Central memory CD8-positive, alpha-beta T cell (primary cell): ENCODE measurements at regions not wholly inside any gene's neighbourhood (a gene's known extent, or its start where the extent isn't known, plus 50 kb on each side); places are given as distances from the start of the nearest gene placed in this dataset.
A peak's percentile ranks its signal among the peaks of the same experiment; 100 is the strongest.
"Not testable (repeated sequence)": the region's sequence is repeated elsewhere in the genome, so short reads cannot be mapped to it uniquely, and the experiment has no call there.

Experiments
- ATAC-seq: fragments of 150-1000 bp; cut with Tn5 transposase; replicated peaks from 2 replicates; pipeline ENCODE4 v1.10.0; 2022; ENCODE audit warnings: mild to moderate bottlenecking, moderate FRiP score, moderate number of reproducible peaks; ENCODE audit not compliant: poor library complexity, severe bottlenecking; ENCODE audit errors: extremely low read depth
- DNase-seq, 2 donors: peaks; one replicate each; pipeline ENCODE4 v3.0.0; 2021; ENCODE audit warnings: low spot score in 2 of 2
- H3K27ac Mint-ChIP-seq: one replicate; pipeline ENCODE4 v1.8.0; 2022; ENCODE audit warnings: low read depth, mild to moderate bottlenecking, moderate library complexity, mixed read lengths
- H3K27me3 Mint-ChIP-seq: one replicate; pipeline ENCODE4 v1.8.0; 2022; ENCODE audit warnings: mixed read lengths
- H3K36me3 Mint-ChIP-seq: one replicate; pipeline ENCODE4 v1.8.0; 2022; ENCODE audit warnings: mild to moderate bottlenecking, moderate library complexity, mixed read lengths; ENCODE audit not compliant: insufficient read depth
- H3K4me1 Mint-ChIP-seq: one replicate; pipeline ENCODE4 v1.8.0; 2022; ENCODE audit warnings: mixed read lengths
- H3K4me3 Mint-ChIP-seq: one replicate; pipeline ENCODE4 v1.8.0; 2022; ENCODE audit warnings: mild to moderate bottlenecking, moderate library complexity, mixed read lengths
- H3K9me3 Mint-ChIP-seq: one replicate; pipeline ENCODE4 v1.8.0; 2022; ENCODE audit warnings: mixed read lengths

DNA sequence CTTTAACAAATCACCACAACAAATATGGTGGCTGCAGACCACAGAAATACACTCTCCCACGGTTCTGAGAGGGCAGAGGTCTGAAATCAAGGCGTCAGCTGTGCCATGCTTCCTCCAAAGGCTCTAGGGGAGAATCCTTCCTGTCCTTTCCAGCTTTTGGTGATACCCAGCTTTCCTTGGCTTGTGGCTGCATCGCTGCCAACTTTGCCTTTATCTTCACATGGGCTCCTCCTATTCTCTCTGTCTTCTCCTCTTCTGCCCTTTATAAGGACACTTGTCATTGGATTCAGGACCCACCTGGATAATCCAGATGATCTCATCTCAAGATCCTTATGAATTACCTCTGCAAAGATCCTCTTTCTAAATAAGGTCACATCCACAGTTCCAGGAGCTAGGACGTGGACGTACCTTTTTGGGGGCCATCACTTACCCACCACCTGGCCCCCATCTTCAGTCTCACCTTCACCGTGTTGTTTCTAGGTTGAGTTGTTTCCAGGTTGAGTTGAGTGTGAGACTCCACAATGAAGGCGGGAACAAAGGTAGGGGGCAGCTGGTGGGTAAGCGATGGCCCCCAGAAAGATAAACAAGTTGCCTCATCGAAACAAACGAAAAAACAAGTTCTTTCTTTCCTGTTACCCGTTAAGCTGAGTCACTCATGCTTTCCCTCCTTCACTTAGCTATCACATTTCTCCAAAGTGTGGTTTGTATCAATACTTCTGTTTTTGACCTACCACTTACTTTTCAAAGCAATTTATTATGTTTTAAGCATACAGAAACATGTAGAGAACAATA is 68.9 kb upstream of the SLC22A16 start:
- Mint-ChIP-seq H3K4me1 (peaks cover 22% of the 10 kb centered on the region), H3K36me3 (no peaks in the 10 kb centered on the region), H3K9me3 (peaks cover 5% of the 10 kb centered on the region), H3K4me3 (peak overlapping the region; percentile 69), H3K27ac (peak overlapping the region; percentile 87), H3K27me3 (peaks cover 17% of the 10 kb centered on the region)
- no peak for DNase-seq
- no peak for ATAC-seq

DNA sequence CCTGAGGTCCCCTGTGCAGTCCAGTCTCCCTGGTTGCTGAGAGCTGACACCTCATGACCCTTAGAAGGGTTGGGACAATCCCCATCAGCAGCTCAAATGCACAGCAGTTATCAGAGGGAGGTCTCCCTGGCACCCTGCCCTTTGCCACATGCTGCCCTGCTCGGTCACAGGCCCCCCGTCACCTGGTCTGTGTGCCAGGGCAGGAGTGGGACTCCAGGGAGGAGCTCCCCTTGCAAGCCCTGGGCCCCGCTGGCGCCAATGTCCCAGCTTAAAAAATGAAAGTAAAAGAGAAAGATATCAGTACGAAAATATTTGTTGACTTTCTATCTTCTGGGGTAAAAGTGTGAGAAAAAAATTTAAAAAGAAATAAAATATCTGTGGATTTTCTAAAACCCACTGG is 68.1 kb upstream of the SLC22A16 start:
- ATAC-seq (no peak), DNase-seq (no peak)
- H3K4me3 Mint-ChIP-seq: peak overlapping the region; percentile 69
- peaks cover 22% of the 10 kb centered on the region for H3K4me1 Mint-ChIP-seq
- no peaks in the 10 kb centered on the region for H3K36me3 Mint-ChIP-seq
- peaks cover 13% of the 10 kb centered on the region for H3K27me3 Mint-ChIP-seq
- peak overlapping the region; percentile 87 for H3K27ac Mint-ChIP-seq
- H3K9me3 Mint-ChIP-seq: peaks cover 5% of the 10 kb centered on the region

DNA sequence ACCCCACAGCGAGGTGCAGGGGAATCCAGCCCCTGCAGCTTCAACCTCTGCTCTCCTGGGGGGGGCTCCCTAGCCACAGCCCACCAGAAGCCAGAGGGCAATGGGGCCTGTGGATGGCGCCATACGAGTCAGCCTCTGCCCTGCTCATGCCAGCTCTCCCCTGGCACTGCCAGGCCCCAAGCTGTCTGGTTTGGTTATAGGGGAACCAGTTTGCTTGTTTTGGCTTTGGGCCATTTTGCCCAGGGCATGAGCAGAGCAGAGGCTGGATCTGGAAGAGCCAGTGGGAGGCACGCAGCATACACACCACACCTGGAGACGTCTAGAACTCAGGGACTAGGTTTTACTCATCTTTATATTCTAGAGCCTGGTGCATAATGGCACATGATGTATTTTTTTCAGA is 66.7 kb upstream of the SLC22A16 start:
- peak overlapping the region; percentile 69 for H3K4me3 Mint-ChIP-seq
- H3K27me3 Mint-ChIP-seq: peaks cover 12% of the 10 kb centered on the region
- H3K27ac Mint-ChIP-seq: no peak overlapping the region
- no peaks in the 10 kb centered on the region for H3K36me3 Mint-ChIP-seq
- peaks cover 5% of the 10 kb centered on the region for H3K9me3 Mint-ChIP-seq
- H3K4me1 Mint-ChIP-seq: peaks cover 22% of the 10 kb centered on the region
- DNase-seq (no peak), ATAC-seq (no peak)

DNA sequence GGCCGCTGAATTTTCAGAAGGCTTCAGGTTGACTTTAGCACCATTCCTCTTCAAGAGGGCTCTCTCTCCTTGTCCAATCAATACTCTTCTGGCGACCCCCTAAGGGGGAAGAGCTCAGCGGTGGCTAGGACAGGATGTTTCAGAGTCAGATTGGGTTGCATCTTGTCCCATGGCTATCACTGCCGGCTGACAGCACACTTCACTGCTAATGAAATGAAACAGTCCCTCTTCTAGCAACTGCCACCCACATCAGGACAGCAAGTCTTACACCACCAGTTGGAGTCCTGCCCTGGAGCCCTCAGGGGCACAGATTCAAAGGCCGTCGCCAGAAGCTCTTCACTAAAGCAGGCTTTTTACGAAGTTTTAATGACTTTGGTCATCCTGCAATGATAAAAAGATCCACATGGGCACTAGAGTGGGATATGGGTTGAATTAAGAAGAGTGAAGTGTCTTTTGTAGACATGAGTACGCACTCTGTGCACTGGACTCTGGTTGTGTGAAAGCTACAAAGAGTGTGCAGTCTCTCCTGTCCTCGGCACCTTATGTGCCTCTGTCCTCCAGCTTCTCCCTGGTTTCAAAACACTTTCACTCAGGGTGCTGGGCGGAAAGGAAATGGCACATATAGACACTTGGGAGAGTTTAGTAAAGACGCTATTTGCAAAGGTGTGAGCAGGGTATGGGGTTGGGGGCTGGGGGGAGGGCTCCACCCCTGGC is 66.1 kb upstream of the SLC22A16 start:
- no peaks in the 10 kb centered on the region for H3K36me3 Mint-ChIP-seq
- peaks cover 23% of the 10 kb centered on the region for H3K4me1 Mint-ChIP-seq
- H3K9me3 Mint-ChIP-seq: peaks cover 5% of the 10 kb centered on the region
- DNase-seq (no peak), ATAC-seq (no peak)
- H3K4me3 Mint-ChIP-seq: no peak overlapping the region
- no peak overlapping the region for H3K27ac Mint-ChIP-seq
- H3K27me3 Mint-ChIP-seq: peaks cover 14% of the 10 kb centered on the region

DNA sequence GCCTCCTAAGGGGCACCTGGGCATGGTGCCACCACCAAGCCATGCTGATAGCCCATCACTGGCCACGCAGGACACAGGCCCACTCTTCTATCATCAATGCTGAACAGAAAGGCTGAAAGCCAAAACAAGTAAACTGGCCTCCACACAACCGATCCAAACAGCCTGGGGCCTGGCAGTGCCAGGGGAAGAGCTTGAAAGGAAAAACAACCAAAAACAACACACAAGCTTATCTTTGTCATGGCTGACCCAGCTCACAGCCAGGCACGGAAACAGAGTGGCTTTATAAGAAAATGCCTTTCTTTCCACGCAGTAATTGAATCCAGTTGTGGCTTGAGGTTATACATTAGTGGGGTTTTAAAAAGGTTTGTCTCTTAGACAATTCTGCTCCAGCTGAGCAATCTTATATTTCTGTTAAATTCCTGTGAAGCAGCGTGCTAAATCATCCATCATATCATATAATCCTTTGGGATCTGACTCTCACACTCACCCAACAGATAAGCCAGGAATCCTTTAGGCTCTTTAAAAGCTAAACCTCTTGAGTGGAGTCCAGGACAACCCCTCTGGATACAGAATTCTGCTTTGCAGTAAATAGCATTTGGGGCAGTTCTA is 65.4 kb upstream of the SLC22A16 start:
- Mint-ChIP-seq H3K9me3 (peaks cover 5% of the 10 kb centered on the region), H3K27me3 (peaks cover 14% of the 10 kb centered on the region), H3K36me3 (no peaks in the 10 kb centered on the region), H3K4me1 (peaks cover 26% of the 10 kb centered on the region), H3K27ac (no peak overlapping the region), H3K4me3 (no peak overlapping the region)
- ATAC-seq: no peak
- no peak for DNase-seq

DNA sequence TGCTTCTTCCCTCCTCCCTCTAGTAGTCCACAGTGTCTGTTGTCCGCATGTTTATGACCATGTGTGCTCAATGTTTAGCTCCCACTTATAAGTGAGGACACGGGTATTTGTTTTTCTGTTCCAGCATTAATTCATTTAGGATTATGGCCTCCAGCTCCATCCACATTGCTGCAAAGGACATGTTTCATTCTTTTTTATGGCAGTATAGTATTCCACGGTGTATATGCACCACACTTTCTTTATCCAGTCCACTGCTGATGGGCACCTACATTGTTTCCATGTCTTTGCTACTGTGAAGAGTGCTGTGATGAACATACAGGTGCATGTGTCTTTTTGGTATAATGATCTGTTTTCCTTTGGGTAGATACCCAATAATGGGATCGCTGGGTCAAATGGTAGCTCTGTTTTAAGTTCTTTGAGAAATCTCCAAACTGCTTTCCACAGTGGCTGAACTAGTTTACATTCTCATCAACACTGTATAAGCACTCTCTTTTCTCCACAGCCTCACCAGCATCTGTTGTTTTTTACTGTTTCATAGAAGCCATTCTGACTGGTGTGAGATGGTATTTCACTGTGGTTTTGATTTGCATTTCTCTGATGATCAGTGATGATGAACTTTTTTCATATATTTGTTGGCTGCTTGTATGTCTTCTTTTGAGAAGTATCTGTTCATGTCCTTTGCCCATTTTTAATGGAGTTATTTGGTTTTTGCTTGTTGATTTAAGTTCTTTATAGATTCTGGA is 63.0 kb upstream of the SLC22A16 start:
- not testable (repeated sequence) for H3K27ac Mint-ChIP-seq, H3K36me3 Mint-ChIP-seq, H3K4me3 Mint-ChIP-seq, H3K9me3 Mint-ChIP-seq, DNase-seq, H3K27me3 Mint-ChIP-seq, ATAC-seq
- peaks cover 19% of the 10 kb centered on the region for H3K4me1 Mint-ChIP-seq

DNA sequence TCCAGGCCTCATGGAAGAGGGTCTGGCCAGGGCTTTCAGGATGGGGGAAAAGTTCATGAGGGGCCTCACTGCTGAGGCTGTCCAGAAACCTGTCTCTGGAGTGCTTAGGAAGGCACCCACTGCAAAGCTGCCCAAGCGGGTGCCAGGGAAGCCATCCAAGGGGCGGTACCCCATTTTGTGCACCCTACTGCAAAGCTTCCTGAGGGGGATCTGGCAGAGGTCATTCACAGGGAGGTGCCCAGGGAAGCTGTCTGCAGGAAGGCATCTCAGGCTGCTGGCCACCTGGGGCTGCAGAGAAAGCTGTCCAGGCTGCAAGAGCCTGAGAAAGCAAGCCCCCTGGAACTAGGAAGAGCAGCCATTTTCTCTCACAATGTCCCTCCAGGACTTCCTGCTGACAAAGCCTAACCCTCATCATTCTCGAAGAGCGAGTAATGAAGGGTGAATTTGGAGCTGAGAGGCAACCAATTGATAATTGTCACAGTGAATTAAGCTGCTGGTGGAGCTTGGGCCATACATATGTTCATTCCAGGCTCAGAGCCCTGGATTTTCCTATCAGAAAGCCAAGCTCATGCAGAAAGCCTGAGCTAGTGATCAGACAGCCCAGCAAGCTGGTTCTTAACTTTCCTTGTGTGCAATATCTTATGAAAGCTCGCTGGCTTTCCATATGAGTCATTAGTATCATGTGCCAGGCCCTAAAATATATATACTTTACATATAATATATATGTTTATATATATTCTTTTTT is 62.2 kb upstream of the SLC22A16 start:
- no peak for DNase-seq
- H3K36me3 Mint-ChIP-seq: no peaks in the 10 kb centered on the region
- H3K4me1 Mint-ChIP-seq: peaks cover 14% of the 10 kb centered on the region
- no peak for ATAC-seq
- no peaks in the 10 kb centered on the region for H3K9me3 Mint-ChIP-seq
- no peak overlapping the region for H3K4me3 Mint-ChIP-seq
- H3K27ac Mint-ChIP-seq: no peak overlapping the region
- peaks cover 6% of the 10 kb centered on the region for H3K27me3 Mint-ChIP-seq

DNA sequence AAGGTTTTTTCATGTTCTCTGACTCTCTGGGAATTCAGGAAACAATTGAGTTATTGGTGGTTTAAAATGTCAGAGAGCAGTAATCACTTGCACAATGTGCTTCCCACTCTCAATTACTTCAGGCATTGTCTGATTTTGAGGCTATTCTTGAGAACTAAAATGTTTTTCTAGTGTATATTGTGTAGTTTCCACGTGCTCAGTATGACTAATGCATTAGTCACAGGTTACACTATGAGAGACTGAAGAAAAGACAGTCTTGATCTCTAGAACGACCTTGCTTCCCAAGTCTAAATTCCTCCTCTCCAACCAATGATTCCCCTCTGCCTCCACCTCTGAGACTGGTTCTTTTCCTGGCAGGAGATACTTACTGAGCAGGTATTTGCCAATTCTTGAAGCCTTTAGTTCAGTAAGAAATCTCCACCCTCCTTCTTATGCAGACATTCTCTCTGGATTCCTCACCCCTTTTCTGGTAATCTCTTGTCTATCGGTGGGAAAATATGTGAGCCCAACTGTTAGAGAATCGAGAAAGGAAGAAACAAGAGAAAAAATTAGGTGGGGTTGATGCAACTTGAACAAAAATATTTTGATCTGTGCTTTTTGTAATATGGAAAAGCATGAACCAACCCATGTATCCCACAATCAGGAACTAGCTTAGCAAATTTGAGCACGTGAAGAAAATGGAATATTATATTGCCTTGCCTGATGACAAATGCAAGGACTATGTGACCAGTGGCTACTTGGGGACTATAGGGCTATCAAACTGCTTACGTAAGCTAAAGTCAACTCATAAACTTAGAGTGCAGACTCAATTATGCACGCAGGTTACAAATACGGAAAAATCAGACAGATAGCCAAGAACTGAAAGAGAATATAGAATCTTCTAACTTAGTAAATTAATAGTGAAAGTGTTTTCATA is 61.1 kb upstream of the SLC22A16 start:
- H3K4me1 Mint-ChIP-seq: peaks cover 10% of the 10 kb centered on the region
- H3K4me3 Mint-ChIP-seq: no peak overlapping the region
- H3K36me3 Mint-ChIP-seq: no peaks in the 10 kb centered on the region
- ATAC-seq (no peak), DNase-seq (no peak)
- H3K9me3 Mint-ChIP-seq: no peaks in the 10 kb centered on the region
- H3K27me3 Mint-ChIP-seq: peaks cover 6% of the 10 kb centered on the region
- H3K27ac Mint-ChIP-seq: no peak overlapping the region

DNA sequence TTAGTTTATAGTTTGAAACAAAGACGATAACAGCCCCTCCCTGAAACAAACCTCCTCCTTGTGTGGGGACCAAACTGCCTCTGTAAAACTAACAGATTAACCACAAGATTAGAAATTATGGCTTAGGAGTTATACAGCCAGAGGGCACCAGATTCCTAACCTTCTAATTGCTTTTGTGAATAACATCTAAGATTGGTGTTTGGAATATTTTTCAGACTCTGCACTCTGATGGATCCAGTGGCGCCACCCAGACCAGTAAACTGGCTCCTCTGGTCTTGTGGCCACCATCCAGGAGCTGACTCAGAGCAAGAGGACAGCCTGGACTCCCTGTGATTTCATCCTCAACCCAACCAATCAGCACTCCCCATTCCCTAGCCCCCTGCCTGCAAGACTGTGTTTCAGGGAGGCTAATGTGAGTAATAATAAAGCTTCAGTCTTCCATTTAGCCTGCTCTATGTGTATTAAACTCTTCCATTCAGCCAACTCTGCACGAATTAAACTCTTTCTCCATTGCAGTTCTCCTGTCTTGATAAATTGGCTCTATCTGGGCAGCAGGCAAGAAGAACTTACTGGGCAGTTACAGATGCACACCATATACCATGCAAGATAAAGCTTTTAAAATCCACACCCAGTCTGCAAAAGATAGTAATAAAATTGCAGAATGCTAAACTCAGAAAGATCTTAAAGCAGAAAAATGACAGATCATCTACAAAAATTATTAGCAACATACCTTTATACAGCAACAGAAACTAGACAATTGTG is 58.5 kb upstream of the SLC22A16 start:
- no peak for ATAC-seq
- no peaks in the 10 kb centered on the region for H3K36me3 Mint-ChIP-seq
- no peaks in the 10 kb centered on the region for H3K9me3 Mint-ChIP-seq
- H3K27ac Mint-ChIP-seq: no peak overlapping the region
- peaks cover 10% of the 10 kb centered on the region for H3K4me1 Mint-ChIP-seq
- no peak overlapping the region for H3K4me3 Mint-ChIP-seq
- H3K27me3 Mint-ChIP-seq: peaks cover 9% of the 10 kb centered on the region
- DNase-seq: no peak

DNA sequence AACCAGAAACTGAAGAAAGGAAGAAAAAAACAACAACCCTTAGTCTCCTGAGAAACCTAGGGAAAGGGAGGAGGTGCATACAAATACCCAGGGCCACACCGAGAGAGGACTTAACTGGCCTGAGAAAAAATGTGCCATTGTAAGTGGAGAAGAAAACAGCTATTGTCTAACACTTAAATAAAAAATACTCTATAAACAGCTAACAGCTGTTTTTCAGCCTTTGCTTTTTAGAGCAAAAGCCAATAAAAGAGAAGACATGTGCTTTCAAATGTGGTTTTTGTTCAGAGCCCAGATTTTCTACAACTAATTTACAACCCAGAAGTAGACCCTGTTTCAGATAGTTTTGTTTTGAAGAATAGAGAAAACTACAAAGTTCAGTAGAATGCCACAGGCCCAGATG is 56.0 kb upstream of the SLC22A16 start:
- DNase-seq (no peak), ATAC-seq (no peak)
- Mint-ChIP-seq H3K27ac (no peak overlapping the region), H3K36me3 (no peaks in the 10 kb centered on the region), H3K9me3 (no peaks in the 10 kb centered on the region), H3K4me1 (peaks cover 8% of the 10 kb centered on the region), H3K27me3 (peaks cover 14% of the 10 kb centered on the region), H3K4me3 (no peak overlapping the region)

DNA sequence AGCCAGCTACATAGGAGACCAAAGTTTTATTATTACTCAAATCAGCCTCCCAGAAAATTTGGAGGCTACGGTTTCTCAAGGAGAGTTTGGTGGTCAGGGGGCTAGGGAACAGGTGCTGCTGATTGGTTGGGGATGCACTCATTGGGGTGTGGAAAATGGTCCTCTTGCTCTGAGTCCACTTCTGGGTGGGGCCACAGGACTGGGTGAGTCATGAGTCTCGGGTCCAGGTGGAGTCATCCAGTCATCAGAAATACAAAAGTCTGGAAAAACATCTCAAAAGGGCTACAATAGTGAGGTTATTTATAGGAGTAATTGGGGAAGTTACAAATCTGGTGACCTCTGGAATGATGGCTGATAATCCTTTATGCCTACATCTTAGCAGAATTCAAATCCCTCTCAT is 54.3 kb upstream of the SLC22A16 start:
- peaks cover 14% of the 10 kb centered on the region for H3K27me3 Mint-ChIP-seq

More for the DNA sequence above, 54.3 kb upstream of the SLC22A16 start:
- Mint-ChIP-seq H3K27ac (no peak overlapping the region), H3K4me1 (peaks cover 6% of the 10 kb centered on the region), H3K4me3 (no peak overlapping the region), H3K36me3 (no peaks in the 10 kb centered on the region), H3K9me3 (no peaks in the 10 kb centered on the region)
- DNase-seq: no peak
- no peak for ATAC-seq
